ENCODE measurements at regions not wholly inside any gene's neighbourhood (a gene's known extent, or its start where the extent isn't known, plus 50 kb on each side); places are given as distances from the start of the nearest gene placed in this dataset.
A peak's percentile ranks its signal among the peaks of the same experiment; 100 is the strongest.

GRCh38 chr6:14187406-14187805 is 69.8 kb downstream of the CD83 start:
- DNase-seq: peak; percentile 22

- DNase-seq: no peak
Observed at GRCh38 chr6:14189074-14189473, 71.5 kb downstream of the CD83 start.

DNA sequence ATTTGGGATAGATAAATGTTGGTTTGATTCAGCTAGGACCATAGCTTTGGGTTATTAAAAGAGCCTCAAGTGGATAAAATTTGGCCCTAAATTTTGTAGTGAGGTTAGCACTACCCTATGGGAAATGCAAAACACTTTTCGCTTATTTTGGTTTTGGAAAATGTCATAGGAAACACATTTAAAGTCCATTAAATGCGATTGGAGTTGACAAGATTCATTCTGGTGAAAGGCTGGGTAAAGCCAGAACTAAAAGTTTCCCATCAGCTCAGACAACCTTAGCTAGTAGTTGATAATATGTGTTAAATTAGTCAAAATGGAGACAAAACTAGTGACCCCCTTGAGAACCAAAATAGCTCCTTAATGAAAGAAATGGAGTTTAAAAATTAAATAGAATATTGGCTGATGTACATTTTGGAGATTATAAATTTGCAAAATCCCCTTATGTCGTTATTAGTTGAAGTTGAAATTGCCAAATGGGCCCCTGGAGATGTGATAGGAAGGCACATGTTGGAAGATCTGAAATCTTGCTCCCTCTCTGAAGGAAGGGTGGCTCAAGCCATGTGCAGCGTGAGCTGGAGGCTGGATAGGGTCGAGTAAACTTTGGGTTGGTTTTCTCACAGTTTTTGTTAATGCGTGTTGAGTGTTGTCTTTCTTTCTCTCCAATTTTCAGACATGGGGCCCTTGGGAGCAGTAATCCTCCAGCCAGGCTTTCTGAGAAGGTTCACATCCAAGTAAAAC is 72.8 kb downstream of the CD83 start:
- DNase-seq: no peak

GRCh38 chr6:14190929-14191224 is 73.3 kb downstream of the CD83 start:
- DNase-seq: no peak

- DNase-seq: no peak
Observed at GRCh38 chr6:14191761-14192160, 74.2 kb downstream of the CD83 start.

DNA sequence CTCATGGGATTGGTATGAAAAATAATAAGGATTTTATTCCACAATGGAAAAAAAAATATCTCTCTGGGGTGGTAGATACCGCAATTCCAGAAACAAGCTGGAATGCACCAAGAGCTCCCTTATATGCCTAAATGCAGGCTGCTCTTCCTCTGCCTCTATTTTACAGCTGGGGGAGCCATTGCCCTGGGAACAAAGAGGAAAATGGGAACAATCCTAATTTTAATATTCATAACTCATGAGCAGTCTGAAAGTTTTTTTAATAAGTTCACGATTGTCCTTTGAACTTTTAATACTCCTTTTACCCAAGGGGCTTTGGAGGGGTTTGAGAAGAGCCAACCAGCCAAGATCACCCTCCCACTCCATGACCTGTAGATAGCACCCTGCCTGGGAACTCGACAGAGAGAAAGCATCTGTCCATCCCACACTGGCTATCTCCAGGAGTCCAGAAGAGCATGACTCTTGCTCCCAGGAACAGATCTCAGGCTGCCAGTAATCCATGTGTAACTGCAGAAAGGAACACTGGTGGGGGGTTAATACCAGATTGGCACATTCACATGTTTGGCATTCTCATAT is 74.7 kb downstream of the CD83 start:
- no peak for DNase-seq

- DNase-seq: no peak
Observed at GRCh38 chr6:14193524-14193923, 76.0 kb downstream of the CD83 start.

DNA sequence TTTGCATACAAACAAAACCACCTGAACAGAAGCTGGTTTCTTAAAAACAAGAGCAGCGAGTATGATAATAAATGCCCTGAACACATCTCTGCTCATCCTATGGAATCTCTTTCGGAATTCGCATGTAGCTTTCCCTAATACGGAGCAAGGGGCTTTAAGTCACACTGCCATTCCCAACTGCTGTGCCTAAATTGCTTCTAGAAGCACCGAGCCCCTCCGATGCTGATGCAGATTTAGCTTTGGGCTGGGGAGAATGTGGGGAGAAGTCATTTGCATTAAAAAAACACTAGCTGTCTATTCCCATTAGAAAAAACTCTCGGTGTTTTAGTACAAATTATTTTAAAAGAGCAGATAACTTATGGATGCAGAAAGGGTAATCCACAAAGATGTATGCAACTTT is 76.9 kb downstream of the CD83 start:
- no peak for DNase-seq

DNA sequence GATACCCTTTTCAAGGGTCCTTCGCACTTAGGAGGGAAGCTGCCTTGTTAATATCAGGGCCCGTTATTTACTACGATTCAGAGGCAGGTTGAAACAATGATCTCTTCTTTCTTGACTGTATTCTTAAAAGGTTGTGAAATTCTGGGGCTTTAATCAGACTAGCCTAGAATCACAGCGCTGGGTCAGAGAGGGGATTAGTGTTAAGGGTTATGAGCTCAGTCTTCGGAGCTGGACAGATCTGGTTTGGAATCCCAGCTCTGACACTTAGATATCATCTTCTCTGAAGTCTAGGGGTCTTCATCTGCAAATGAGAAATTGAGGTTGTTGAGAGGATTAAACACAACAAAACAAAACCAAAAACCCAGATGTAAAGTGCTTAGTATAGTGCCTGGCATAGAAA is 77.4 kb downstream of the CD83 start:
- DNase-seq: no peak

DNA sequence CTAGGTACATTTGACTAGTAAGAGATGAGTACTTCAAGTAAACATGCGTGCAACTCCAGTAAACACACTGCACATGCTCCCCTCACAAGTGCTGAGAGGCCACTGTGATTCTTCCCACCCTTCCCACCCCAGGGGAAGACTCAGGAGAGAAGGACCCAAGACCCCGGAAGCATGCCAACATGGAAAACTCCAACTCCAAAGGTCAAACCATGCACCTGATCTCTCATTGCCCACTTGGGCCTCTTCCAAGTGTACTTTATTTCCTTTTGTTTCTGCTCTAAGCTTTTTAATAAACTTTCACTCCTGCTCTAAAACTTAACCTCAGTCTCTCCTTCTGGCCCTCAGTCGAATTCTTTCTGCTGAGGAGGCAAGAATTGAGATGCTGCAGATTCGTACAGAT is 78.5 kb downstream of the CD83 start:
- no peak for DNase-seq

DNA sequence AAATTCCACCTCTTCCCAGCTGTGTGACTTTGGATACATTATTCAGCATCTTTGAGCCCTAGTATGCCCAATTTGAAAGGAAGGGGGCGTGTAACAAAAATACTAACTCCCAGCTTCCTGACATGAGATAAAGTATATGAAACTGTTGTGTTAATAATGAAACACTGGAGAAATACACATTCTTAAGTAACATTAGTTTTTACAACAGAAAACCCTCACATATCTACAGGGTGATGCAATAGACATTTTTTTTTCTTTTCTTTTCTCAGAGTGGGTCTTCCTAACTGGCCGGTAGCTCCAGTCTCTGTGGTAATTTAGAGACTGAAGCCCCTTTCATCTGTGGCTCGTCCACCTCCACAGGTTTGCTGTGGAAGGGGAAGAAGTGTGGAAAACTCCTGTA is 79.5 kb downstream of the CD83 start:
- no peak for DNase-seq

DNA sequence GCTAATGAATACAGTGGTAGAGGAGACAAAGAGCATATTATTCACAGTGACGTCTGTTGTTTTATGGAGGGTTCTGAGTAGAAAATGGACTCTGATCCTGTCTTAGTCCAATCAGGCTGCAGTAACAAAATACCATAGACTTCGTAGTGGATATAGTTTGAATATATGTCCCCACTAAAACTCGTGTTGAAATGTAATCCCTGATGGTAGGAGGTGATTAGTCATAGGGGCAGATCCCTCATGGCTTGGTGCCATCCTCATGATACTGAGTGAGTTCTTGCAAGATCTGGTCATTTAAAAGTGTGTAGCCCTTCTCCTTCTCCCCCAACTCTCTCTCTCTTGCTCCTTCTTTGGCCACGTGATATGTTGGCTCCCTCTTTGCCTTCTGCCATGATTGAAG is 82.5 kb downstream of the CD83 start:
- peak; percentile 35 for DNase-seq

- DNase-seq: no peak
Observed at GRCh38 chr6:14202947-14203346, 85.4 kb downstream of the CD83 start.

DNA sequence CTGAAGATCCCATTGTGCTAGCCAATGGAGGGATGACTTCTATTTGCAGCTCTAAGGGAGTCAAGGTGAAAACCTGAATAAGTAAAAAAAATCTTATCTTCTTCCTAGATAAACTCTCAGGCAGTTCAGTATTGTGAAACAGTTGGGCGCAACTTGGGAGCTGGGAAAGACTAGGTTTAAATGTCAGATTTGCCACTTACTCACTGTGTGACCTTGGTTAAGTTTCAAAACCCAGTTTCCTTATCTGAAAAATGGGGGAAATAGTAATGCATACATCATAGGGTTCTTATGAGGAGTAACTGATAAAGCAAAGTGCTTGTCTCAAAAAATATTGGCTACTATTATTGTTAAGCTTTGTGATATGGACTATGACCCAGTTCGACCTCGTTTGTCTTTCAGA is 88.8 kb downstream of the CD83 start:
- DNase-seq: peak; percentile 49

- DNase-seq: no peak
Observed at GRCh38 chr6:14207448-14207847, 89.9 kb downstream of the CD83 start.

- DNase-seq: no peak
Observed at GRCh38 chr6:14209000-14209399, 91.4 kb downstream of the CD83 start.

DNA sequence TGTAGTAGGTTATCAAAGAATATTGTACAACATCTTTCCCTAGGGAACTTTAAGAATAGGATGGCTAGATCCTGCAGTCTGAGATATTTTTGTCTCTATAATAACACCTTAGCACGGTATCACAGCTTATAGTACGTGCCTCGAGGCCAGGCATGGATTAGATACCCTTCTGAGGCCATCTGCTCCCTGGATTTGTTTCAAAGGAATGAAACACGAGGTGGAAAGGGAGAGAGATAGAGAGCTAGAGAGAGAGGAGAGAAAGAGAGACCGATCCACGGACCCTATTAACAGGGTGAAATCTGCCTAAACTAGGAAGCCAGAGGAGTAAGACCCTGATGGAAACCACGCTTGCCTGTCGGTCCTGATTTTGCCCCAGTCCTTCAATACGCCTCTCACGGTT is 92.5 kb downstream of the CD83 start:
- DNase-seq: no peak

DNA sequence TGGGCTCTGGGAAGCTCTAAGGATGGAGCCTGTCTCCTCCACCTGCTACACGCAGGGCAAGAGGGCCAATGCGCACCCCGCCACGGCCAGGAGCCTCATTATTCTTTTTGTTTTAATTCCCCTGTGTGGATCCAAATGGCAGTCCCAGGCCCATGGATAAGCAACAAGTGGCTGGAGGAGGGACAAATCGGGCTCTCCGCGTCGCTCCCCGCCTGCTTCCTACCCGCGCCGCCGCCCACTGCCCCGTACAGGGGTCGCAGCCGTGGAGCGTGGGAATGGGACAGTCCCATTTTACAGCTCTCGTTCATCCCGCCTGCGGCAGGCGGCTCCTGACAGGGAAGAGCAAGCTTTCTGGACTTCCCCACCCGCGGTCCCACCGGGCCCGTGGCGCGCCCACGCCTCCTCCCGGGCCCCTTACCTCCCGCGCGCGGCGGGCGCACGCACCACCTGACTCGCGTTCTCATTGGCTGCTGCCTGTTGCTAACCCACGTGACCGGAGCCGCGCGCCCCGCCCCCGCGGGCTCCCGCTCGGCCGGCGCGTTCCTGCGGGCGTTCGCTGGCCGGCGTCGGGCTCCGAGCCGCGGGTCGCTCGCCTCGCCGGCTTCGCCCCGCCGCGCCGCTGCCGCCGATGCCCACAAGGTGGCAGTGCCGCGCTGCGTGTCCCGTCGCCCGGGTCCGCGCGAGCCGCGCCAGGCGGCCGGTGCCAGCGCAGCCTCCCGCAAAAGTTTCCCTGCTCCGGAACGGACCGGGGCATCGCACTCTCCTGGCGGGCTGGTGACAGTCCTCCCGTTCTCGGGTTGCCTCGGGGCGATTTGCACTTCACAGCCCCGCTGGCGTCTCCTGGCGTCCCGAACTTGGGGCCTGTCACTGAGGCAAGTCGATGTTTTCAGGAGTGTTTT is 93.3 kb downstream of the CD83 start:
- peak; percentile 96 for DNase-seq

DNA sequence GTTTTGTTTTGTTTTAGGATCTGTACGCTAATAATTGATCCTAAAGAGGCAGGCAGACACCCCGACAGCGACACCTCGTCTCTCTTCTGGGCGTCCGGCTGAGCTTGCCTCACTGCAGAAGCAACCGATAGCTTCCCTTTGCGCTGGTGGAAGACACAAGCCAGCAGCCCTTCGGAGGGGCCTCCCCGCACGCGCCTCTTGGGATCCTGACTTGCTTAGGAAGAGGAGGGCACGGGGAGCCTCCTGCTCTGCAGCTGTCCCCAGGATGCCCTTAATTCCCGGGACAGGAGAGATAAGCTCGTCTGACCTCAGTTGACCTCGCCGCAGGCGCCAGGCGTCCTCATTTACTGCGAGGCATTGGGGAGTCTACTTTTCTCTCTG is 94.0 kb downstream of the CD83 start:
- DNase-seq: peak; percentile 47

- DNase-seq: no peak
Observed at GRCh38 chr6:14212020-14212419, 94.4 kb downstream of the CD83 start.

DNA sequence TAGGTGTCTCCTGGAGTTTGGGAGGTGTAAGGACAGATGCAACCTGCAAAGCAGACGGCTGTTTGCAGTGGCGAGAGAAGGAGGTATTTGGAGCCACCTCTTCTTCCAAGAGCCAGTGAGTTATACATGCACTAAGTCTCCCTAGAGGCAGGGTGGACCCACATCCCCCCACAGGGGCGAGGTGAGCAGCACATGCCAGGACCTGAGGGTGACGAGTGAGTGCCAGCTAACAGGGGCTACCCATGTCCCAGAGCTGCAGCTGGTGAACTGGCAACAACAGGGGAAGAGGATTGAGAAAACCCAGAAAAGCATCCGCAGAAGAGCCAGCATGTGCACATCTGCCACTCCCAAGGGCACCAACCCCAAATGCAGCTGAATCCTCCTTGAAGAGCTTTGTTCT is 95.1 kb downstream of the CD83 start:
- DNase-seq: no peak

GRCh38 chr6:14216946-14217684 is 99.5 kb downstream of the CD83 start:
- DNase-seq: no peak

GRCh38 chr6:14217728-14218518 is 100.4 kb downstream of the CD83 start:
- no peak for DNase-seq

All from suppressor macrophage treated with lipopolysaccharide for 4 hours (primary cell).